ENCODE measurements at regions not wholly inside any gene's neighbourhood (a gene's known extent, or its start where the extent isn't known, plus 50 kb on each side); places are given as distances from the start of the nearest gene placed in this dataset.

DNA sequence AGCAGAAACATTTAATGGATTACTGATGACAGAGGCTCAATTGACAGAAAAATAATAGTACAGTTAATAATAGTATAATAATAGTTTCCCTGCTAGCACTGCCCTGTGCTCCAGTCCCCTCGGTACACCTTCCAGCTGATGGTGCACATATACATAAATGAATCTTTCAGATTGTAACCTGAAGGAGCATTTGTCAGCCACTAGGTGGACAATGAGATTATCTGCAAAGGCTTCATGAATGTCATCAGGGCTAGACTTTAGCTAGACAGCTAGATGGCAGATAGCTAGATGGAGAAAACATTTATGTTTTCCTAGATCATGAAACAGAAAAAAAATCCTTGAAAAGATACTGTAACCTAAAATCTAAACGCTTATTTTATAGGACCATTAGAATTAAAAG, 304.4 kb upstream of the SMC2 start:
- 17 to 100% (median 60%) methylated on average over 1 to 2 of the region's 2 CpGs; no CpG with 5 or more reads in 2 of the 10 experiments for WGBS, 10 experiments
- H3K4me3 ChIP-seq: no peak overlapping the region
- ATAC-seq (replicated peaks in 6 of 8): peak in 3 of 8 experiments; percentile 43 to 74 (median 71)
- no peak overlapping the region for H3K27ac ChIP-seq
- in situ Hi-C loops (cut with MboI; ENCODE audit: low pct_unique_long_range_greater_than_20kb in 2 of 9, low sequenced_read_pairs in 9 of 9, unreplicated experiment in 9 of 9): no loop called here
- H3K4me1 ChIP-seq (replicated peaks in 1 of 2): no peaks in the 10 kb centered on the region

DNA sequence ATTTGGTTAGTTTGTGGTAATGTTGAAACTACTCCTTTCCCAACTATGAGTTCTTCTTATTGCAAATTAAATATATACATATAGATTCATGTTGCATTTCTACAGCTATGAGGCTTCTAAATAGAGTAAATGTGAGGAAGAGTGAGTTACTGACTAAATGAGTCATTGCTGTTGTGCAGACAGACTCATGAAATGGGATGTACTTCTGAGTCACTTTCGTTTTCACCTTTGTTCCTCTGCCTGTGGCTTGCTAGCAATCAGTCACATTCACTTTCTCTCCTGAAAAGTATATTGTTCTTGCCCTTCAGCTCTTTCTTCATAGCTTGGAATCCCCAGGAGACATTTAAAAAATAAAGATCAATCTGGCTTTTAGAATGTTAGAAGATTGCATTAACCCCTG, 295.5 kb upstream of the SMC2 start:
- 0% methylated on average over 1 of the region's 1 CpG; no CpG with 5 or more reads in 4 of the 10 experiments for WGBS, 10 experiments
- peak in 7 of 8 experiments; percentile 69 to 95 (median 85) for ATAC-seq (replicated peaks in 6 of 8)
- in situ Hi-C loops (cut with MboI; ENCODE audit: low pct_unique_long_range_greater_than_20kb in 2 of 9, low sequenced_read_pairs in 9 of 9, unreplicated experiment in 9 of 9): no loop called here
- Histone ChIP-seq H3K4me3 (no peak overlapping the region), H3K4me1 (replicated peaks in 1 of 2) (peaks cover 3 to 15% of the 10 kb centered on the region in 2 donors), H3K27ac (no peak overlapping the region)

DNA sequence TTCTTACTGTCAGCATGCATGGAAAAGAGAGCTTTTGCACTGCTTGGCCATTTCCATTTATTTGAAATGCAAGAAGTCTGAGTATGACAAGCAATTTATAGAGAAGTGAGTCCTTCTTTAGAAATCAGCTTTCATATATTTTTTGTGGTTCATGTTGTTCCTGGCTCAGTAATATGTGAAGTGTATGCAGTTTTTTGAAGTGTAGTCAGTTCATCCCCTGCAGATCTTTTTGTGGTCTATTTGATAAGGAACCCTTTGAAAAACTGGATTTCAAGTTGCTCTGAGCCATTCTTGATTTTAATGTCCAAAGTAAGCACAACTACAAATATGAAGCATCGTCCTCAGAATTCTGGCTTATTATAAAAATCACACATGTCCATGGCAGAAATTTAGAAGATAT, 294.1 kb upstream of the SMC2 start:
- 0 to 100% (median 33%) methylated on average over 1 of the region's 1 CpG; no CpG with 5 or more reads in 2 of the 10 experiments for WGBS, 10 experiments
- no peak overlapping the region for H3K27ac ChIP-seq
- peaks cover 3 to 15% of the 10 kb centered on the region in 2 donors for H3K4me1 ChIP-seq (replicated peaks in 1 of 2)
- ATAC-seq (replicated peaks in 6 of 8): peak in 1 of 8 experiments; percentile 49
- in situ Hi-C loops (cut with MboI; ENCODE audit: low pct_unique_long_range_greater_than_20kb in 2 of 9, low sequenced_read_pairs in 9 of 9, unreplicated experiment in 9 of 9): no loop called here
- H3K4me3 ChIP-seq: no peak overlapping the region

DNA sequence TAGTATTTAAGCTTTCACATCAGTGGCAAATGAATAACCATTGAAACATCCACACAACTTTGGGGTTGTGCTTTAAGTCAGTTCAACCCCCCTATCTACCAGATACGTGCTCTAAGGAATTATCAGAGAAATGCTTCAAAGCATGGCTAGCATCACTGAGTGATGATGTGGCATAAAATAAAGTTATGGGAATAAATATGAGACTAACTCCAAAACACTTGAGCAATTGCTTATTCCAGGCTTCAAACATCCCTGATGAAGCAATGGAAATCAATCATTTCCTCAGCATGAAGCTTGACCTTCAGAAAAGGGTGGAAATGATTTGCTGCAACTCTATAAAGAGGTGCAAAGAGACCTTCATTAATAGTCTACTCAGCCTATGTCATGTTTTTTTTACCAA, 292.0 kb upstream of the SMC2 start:
- in situ Hi-C loops (cut with MboI; ENCODE audit: low pct_unique_long_range_greater_than_20kb in 2 of 9, low sequenced_read_pairs in 9 of 9, unreplicated experiment in 9 of 9): no loop called here
- no peak overlapping the region for H3K27ac ChIP-seq
- no peak for ATAC-seq (replicated peaks in 6 of 8)
- H3K4me1 ChIP-seq (replicated peaks in 1 of 2): peaks cover 3 to 15% of the 10 kb centered on the region in 2 donors
- WGBS, 10 experiments: 0 to 100% (median 59%) methylated on average over 1 of the region's 1 CpG; no CpG with 5 or more reads in 2 of the 10 experiments
- no peak overlapping the region for H3K4me3 ChIP-seq

DNA sequence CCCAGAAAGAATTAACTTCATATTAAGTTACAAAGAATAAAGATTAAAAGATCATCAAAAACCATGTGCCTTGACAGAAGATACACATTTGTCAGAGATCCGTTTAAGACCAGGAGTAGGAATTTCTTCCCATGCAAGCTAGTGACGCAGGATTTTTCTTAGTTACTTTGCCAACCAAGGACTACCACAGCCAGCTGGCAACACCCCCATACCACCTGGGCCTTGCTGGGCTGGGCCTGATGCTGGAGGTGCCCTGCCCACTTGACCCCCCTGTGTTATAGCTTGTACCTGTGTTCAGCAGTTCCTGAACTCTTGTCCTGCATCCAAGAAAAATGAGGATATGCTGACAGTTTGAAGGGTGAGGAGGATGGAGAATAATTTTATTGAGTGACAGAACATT, 290.9 kb upstream of the SMC2 start:
- peaks cover 3 to 15% of the 10 kb centered on the region in 2 donors for H3K4me1 ChIP-seq (replicated peaks in 1 of 2)
- H3K27ac ChIP-seq: no peak overlapping the region
- no peak for ATAC-seq (replicated peaks in 6 of 8)
- in situ Hi-C loops (cut with MboI; ENCODE audit: low pct_unique_long_range_greater_than_20kb in 2 of 9, low sequenced_read_pairs in 9 of 9, unreplicated experiment in 9 of 9): no loop called here
- H3K4me3 ChIP-seq: no peak overlapping the region
- WGBS, 10 experiments: 0 to 100% (median 50%) methylated on average over 1 to 2 of the region's 2 CpGs; no CpG with 5 or more reads in 3 of the 10 experiments

DNA sequence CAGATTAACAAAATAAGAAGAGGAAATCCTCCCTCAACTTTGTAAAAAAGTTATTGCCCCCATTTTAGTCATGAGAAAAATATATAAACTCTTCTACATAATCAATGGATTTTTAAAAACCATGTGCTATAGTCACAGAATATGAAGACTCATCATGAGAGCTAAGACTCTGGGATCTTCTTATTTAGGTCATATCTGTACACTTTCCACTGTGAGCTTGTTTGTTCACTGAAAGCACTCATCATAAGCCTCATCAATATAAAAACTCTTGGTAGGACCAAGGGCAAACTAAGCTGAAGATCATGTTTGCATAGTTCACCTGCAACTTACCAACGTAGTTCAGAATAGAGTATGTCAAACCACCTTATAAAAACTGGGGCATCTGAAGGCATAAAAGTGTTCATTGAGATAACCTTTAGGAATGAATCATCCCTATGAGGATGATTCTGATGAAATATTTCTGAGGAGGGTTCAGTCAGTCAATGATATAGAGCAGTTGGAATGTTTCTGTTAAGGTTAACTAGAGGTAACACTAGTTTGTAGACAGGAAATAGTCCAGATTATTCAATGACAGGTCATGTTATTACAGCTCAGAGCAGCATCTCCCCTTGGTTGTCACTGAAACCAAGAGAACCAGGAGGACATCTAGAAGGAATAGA, 289.9 kb upstream of the SMC2 start:
- 0 to 100% (median 50%) methylated on average over 1 of the region's 1 CpG; no CpG with 5 or more reads in 1 of the 10 experiments for WGBS, 10 experiments
- no peak overlapping the region for H3K4me3 ChIP-seq
- H3K4me1 ChIP-seq (replicated peaks in 1 of 2): peaks cover 0 to 6% of the 10 kb centered on the region in 2 donors
- peak in 1 of 8 experiments; percentile 26 for ATAC-seq (replicated peaks in 6 of 8)
- H3K27ac ChIP-seq: no peak overlapping the region
- in situ Hi-C loops (cut with MboI; ENCODE audit: low pct_unique_long_range_greater_than_20kb in 2 of 9, low sequenced_read_pairs in 9 of 9, unreplicated experiment in 9 of 9): no loop called here

DNA sequence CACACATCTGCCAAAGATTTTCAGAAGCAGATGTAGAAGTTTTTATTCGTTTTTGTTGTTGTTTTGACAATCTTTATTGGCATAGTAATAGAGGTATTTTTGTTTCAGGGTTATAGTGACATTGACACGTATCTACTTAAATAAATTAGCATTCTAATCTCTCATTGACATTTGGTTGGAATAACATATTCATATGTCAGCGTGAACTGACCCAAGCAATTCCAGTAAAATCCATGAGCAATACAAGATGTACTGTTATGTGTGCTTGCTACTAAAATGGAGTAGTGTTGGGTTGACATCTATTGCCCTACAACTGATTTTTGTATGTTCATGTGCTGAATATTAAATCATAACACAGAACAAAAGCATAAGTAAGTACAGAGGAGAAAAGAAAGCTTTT, 284.4 kb upstream of the SMC2 start:
- in situ Hi-C loops (cut with MboI; ENCODE audit: low pct_unique_long_range_greater_than_20kb in 2 of 9, low sequenced_read_pairs in 9 of 9, unreplicated experiment in 9 of 9): no loop called here
- peak in 3 of 8 experiments; percentile 61 to 68 (median 67) for ATAC-seq (replicated peaks in 6 of 8)
- no peak overlapping the region for H3K27ac ChIP-seq
- 7 to 81% (median 50%) methylated on average over 1 to 3 of the region's 3 CpGs; no CpG with 5 or more reads in 2 of the 10 experiments for WGBS, 10 experiments
- no peaks in the 10 kb centered on the region for H3K4me1 ChIP-seq (replicated peaks in 1 of 2)
- H3K4me3 ChIP-seq: no peak overlapping the region

DNA sequence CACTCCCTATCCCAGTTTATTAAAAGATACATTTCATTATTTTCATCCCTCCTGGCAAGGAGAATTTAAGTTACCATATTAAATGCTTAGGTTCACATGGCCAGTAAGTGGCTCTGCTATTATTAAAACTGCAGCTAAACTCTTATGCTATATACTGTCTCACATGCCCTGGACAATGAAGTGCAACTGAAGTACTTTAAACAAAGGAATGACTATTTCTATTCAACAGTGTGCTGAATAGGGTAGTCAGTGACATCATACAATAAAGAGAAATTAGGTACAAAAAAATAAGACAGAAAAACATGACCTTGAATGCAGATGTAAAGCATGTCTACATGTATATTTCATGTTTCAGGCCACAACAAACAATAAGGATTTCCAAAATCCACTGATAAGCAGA, 282.6 kb upstream of the SMC2 start:
- H3K27ac ChIP-seq: no peak overlapping the region
- H3K4me3 ChIP-seq: no peak overlapping the region
- no peaks in the 10 kb centered on the region for H3K4me1 ChIP-seq (replicated peaks in 1 of 2)
- in situ Hi-C loops (cut with MboI; ENCODE audit: low pct_unique_long_range_greater_than_20kb in 2 of 9, low sequenced_read_pairs in 9 of 9, unreplicated experiment in 9 of 9): no loop called here
- peak in 3 of 8 experiments; percentile 42 to 68 (median 44) for ATAC-seq (replicated peaks in 6 of 8)

DNA sequence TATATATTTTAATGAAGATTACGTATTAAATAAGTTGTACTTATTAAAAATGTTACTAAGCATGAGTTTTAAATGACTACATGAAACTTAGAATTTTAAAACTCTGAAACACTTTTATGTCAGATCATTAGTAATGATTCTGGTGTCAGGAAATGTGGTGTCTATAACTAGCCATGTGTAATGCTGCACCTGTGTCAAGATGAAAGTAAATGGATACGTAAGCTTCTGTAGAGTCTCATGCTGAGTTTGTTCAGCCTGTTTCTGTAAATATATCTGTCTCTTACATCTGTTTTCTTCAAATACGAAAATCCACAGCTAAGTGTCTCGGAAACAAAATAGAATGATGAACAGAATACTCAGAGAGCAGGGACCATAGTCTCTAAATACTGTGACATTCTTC, 278.0 kb upstream of the SMC2 start:
- H3K27ac ChIP-seq: no peak overlapping the region
- in situ Hi-C loops (cut with MboI; ENCODE audit: low pct_unique_long_range_greater_than_20kb in 2 of 9, low sequenced_read_pairs in 9 of 9, unreplicated experiment in 9 of 9): no loop called here
- H3K4me3 ChIP-seq: no peak overlapping the region
- WGBS, 10 experiments: 13 to 100% (median 78%) methylated on average over 1 to 4 of the region's 4 CpGs
- H3K4me1 ChIP-seq (replicated peaks in 1 of 2): no peaks in the 10 kb centered on the region
- no peak for ATAC-seq (replicated peaks in 6 of 8)

DNA sequence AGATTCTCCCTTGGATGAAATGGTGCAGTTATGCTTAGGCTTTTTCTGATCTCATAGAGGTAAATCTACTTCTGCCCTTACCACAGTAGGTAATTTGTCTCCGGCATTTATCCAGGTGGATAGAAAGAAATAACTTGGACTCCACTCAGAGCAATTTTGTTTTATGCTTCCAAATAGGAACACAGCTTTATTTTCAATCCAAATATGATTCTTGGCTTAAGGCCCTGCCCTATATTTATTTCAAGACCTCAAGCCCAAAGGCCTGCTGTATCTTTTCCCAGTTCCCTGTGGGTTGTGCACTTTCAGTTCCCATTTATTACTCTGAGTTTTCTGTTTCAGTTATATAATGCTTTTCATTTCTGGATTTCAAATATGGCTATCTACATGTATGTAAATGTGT, 274.2 kb upstream of the SMC2 start:
- Histone ChIP-seq H3K4me3 (no peak overlapping the region), H3K4me1 (replicated peaks in 1 of 2) (no peaks in the 10 kb centered on the region), H3K27ac (no peak overlapping the region)
- whole genome bisulfite sequencing, 10 experiments: 0 to 100% (median 83%) methylated on average over 1 of the region's 1 CpG; no CpG with 5 or more reads in 4 of the 10 experiments
- no peak for ATAC-seq (replicated peaks in 6 of 8)
- in situ Hi-C loops (cut with MboI; ENCODE audit: low pct_unique_long_range_greater_than_20kb in 2 of 9, low sequenced_read_pairs in 9 of 9, unreplicated experiment in 9 of 9): no loop called here

DNA sequence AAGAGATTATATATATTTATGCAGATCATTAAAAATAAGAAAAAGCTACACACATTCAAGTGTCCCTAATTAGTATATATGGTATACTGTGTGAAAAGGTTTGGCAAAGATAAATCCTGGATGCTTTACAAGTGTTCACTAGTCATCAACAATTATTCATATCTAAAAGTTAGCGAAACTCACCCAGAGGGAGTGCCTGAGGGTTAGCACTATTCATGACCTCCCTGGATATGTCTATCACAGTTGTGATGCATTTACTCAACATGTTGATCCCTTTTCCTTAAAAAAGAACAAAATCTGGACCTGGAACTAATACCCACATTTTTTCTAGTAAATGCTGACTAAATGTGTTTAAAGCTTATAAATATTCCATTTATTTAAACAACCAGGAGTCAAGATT, 273.0 kb upstream of the SMC2 start:
- 50 to 100% (median 70%) methylated on average over 1 of the region's 1 CpG; no CpG with 5 or more reads in 4 of the 10 experiments for WGBS, 10 experiments
- in situ Hi-C loops (cut with MboI; ENCODE audit: low pct_unique_long_range_greater_than_20kb in 2 of 9, low sequenced_read_pairs in 9 of 9, unreplicated experiment in 9 of 9): no loop called here
- no peak overlapping the region for H3K27ac ChIP-seq
- H3K4me3 ChIP-seq: no peak overlapping the region
- peak in 3 of 8 experiments; percentile 23 to 37 (median 34) for ATAC-seq (replicated peaks in 6 of 8)
- no peaks in the 10 kb centered on the region for H3K4me1 ChIP-seq (replicated peaks in 1 of 2)

DNA sequence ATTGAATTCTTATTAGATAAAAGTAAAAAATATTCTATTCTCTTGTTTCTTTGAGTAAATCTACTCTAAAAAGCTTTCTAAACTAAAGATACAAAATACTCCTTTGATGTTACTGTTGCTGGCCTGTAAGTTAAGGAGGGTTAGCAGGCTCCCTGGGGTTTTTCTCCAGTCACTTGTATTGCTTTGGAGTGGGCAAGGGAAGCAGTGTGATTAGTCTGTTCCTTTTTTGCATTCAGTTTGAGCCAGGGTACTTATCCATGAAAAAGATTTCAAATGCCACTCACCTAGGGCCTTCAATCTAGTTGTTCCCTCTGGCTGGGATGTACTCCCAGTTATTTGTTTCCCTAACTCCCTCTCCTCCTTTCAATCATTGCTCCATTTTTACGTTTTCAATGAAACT, 256.2 kb upstream of the SMC2 start:
- in situ Hi-C loops (cut with MboI; ENCODE audit: low pct_unique_long_range_greater_than_20kb in 2 of 9, low sequenced_read_pairs in 9 of 9, unreplicated experiment in 9 of 9): no loop called here
- H3K4me1 ChIP-seq (replicated peaks in 1 of 2): peaks cover 0 to 4% of the 10 kb centered on the region in 2 donors
- no peak for ATAC-seq (replicated peaks in 6 of 8)
- 0 to 84% (median 18%) methylated on average over 1 of the region's 1 CpG; no CpG with 5 or more reads in 2 of the 10 experiments for WGBS, 10 experiments
- H3K4me3 ChIP-seq: no peak overlapping the region
- no peak overlapping the region for H3K27ac ChIP-seq

DNA sequence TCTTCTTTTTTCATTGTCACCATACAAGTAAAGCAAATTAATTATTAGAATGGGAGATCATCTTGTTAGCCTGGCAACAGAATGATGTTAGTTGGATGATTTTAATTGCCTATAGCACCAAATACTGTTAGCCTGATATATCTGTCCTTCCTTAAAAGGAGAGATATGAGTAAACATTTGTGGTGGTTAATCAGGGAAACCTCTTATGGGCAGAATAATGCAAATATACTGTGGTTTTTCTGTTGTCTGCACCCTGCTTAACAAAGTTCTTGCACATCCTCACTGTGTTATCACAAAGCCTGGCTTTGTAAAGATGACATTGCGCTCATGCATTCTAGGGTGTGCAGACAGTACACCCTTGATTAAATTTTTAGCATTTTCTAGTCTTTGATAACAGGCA, 254.9 kb upstream of the SMC2 start:
- no peak for ATAC-seq (replicated peaks in 6 of 8)
- Histone ChIP-seq H3K27ac (no peak overlapping the region), H3K4me3 (no peak overlapping the region), H3K4me1 (replicated peaks in 1 of 2) (peaks cover 0 to 4% of the 10 kb centered on the region in 2 donors)
- WGBS, 10 experiments: 9 to 100% (median 79%) methylated on average over 1 of the region's 1 CpG; no CpG with 5 or more reads in 2 of the 10 experiments
- in situ Hi-C loops (cut with MboI; ENCODE audit: low pct_unique_long_range_greater_than_20kb in 2 of 9, low sequenced_read_pairs in 9 of 9, unreplicated experiment in 9 of 9): no loop called here

DNA sequence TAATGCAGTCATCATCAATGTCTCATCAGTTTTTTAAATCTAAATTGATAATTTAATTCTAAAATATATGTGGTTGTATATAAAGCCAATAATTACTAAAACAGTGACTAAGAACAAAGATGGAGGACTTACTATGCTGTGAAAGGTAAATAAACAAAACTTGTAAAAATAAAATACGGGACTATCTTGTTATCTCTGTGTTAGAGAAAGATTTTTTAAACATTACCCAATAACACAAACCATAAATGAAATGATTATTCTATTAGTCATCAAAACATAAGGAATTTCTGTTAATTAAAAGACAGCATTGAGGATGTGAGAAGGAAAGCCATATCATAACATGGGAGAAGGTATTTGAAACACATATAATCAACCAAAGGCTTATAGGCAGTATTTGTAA, 226.2 kb upstream of the SMC2 start:
- Histone ChIP-seq H3K4me3 (no peak overlapping the region), H3K27ac (no peak overlapping the region), H3K4me1 (replicated peaks in 1 of 2) (no peaks in the 10 kb centered on the region)
- WGBS, 10 experiments: 0 to 100% (median 82%) methylated on average over 1 of the region's 1 CpG; no CpG with 5 or more reads in 1 of the 10 experiments
- no peak for ATAC-seq (replicated peaks in 6 of 8)
- in situ Hi-C loops (cut with MboI; ENCODE audit: low pct_unique_long_range_greater_than_20kb in 2 of 9, low sequenced_read_pairs in 9 of 9, unreplicated experiment in 9 of 9): no loop called here
